Mesenchymal stem cell (in vitro differentiated cells and primary cell): ENCODE measurements at regions not wholly inside any gene's neighbourhood (a gene's known extent, or its start where the extent isn't known, plus 50 kb on each side); places are given as distances from the start of the nearest gene placed in this dataset.

Experiments used
- DNase-seq: peaks from one replicate; pipeline ENCODE4 v3.0.0-alpha.2; 2013
- H2AFZ ChIP-seq: one replicate; pipeline ENCODE4 v1.6.1; 2013; ENCODE audit warnings: low read depth, mild to moderate bottlenecking, control low read depth, inconsistent platforms, low read length, moderate library complexity
- H2AK5ac ChIP-seq: 2 replicates; pipeline ENCODE4 v1.6.1; 2013; ENCODE audit warnings: low read length, moderate library complexity, mild to moderate bottlenecking, inconsistent platforms; ENCODE audit not compliant: severe bottlenecking
- H2BK120ac ChIP-seq: one replicate; pipeline ENCODE4 v1.6.1; 2013; ENCODE audit warnings: low read depth, mild to moderate bottlenecking, inconsistent platforms, low read length, moderate library complexity
- H2BK12ac ChIP-seq, 2 experiments: one replicate each; pipeline ENCODE4 v1.6.1; 2013; ENCODE audit warnings: inconsistent platforms in 2 of 2, low read length in 2 of 2, mild to moderate bottlenecking in 2 of 2, moderate library complexity in 2 of 2, control low read depth in 1 of 2
- H2BK15ac ChIP-seq: one replicate; pipeline ENCODE4 v1.6.1; 2013; ENCODE audit warnings: mild to moderate bottlenecking, low read depth, inconsistent platforms; ENCODE audit not compliant: poor library complexity, severe bottlenecking
- H2BK5ac ChIP-seq: 2 replicates; pipeline ENCODE4 v1.6.1; 2013; ENCODE audit warnings: low read depth, mild to moderate bottlenecking, low read length, control low read depth, inconsistent platforms; ENCODE audit not compliant: poor library complexity, severe bottlenecking
- H3K14ac ChIP-seq, 2 experiments: one replicate each; pipeline ENCODE4 v1.6.1; 2013; ENCODE audit warnings: inconsistent platforms in 2 of 2, low read length in 2 of 2, control low read depth in 1 of 2, mild to moderate bottlenecking in 1 of 2, moderate library complexity in 1 of 2
- H3K18ac ChIP-seq, 2 experiments: one replicate each; pipeline ENCODE4 v1.6.1; 2013; ENCODE audit warnings: inconsistent platforms in 2 of 2, low read length in 2 of 2, control low read depth in 1 of 2, low read depth in 1 of 2, mild to moderate bottlenecking in 1 of 2
- H3K23ac ChIP-seq, 2 experiments: one replicate each; pipeline ENCODE4 v1.6.1; 2013; ENCODE audit warnings: inconsistent platforms in 2 of 2, low read length in 2 of 2, mild to moderate bottlenecking in 2 of 2, moderate library complexity in 2 of 2, control low read depth in 1 of 2
- H3K27ac ChIP-seq: 2 replicates; pipeline ENCODE4 v1.5.1; 2013; ENCODE audit warnings: mild to moderate bottlenecking, moderate library complexity, low read length, control low read depth, inconsistent platforms; ENCODE audit not compliant: poor library complexity, severe bottlenecking
- H3K27me3 ChIP-seq, 2 experiments: 2 replicates each; pipeline versions ENCODE4 v1.6.1 to v1.7.0; 2013; ENCODE audit warnings: low read length in 2 of 2, mild to moderate bottlenecking in 2 of 2, moderate library complexity in 2 of 2, control low read depth in 1 of 2, inconsistent platforms in 1 of 2; ENCODE audit not compliant: control insufficient read depth in 1 of 2, insufficient read depth in 1 of 2
- H3K36me3 ChIP-seq, 2 experiments: 2 replicates each; pipeline versions ENCODE4 v1.6.1 to v1.7.0; 2013; ENCODE audit warnings: low read length in 2 of 2, control low read depth in 1 of 2, inconsistent platforms in 1 of 2, low read depth in 1 of 2, mild to moderate bottlenecking in 1 of 2; ENCODE audit not compliant: insufficient read depth in 2 of 2, control insufficient read depth in 1 of 2
- H3K4ac ChIP-seq, 2 experiments: one replicate each; pipeline ENCODE4 v1.6.1; 2013; ENCODE audit warnings: inconsistent platforms in 2 of 2, low read length in 2 of 2, mild to moderate bottlenecking in 2 of 2, moderate library complexity in 2 of 2, control low read depth in 1 of 2, low read depth in 1 of 2
- H3K4me1 ChIP-seq: 2 replicates; pipeline ENCODE4 v1.6.1; 2013; ENCODE audit warnings: low read depth, low read length, control low read depth; ENCODE audit not compliant: control insufficient read depth, insufficient read depth
- H3K4me2 ChIP-seq: 2 replicates; pipeline ENCODE4 v1.6.1; 2013; ENCODE audit warnings: low read length, mild to moderate bottlenecking, inconsistent platforms; ENCODE audit not compliant: poor library complexity, severe bottlenecking
- H3K4me3 ChIP-seq, 2 experiments: 2 replicates each; pipeline versions ENCODE4 v1.5.1 to v1.7.0; 2013; ENCODE audit warnings: low read length in 2 of 2, mild to moderate bottlenecking in 2 of 2, control low read depth in 1 of 2, low read depth in 1 of 2; ENCODE audit not compliant: insufficient read depth in 1 of 2
- H3K79me1 ChIP-seq: replicated peaks from 2 replicates; pipeline ENCODE4 v1.6.1; 2013; ENCODE audit warnings: mild to moderate bottlenecking, control low read depth, low read length, inconsistent platforms; ENCODE audit not compliant: poor library complexity, severe bottlenecking
- H3K9ac ChIP-seq: 2 replicates; pipeline ENCODE4 v1.7.0; 2013; ENCODE audit warnings: mild to moderate bottlenecking, low read length, moderate library complexity
- H3K9me3 ChIP-seq: 2 replicates; pipeline ENCODE4 v1.7.0; 2013; ENCODE audit warnings: mild to moderate bottlenecking, low read length; ENCODE audit not compliant: control insufficient read depth
- H4K8ac ChIP-seq: one replicate; pipeline ENCODE4 v1.6.1; 2013; ENCODE audit warnings: inconsistent platforms, mild to moderate bottlenecking, low read length, moderate library complexity
- H4K91ac ChIP-seq: one replicate; pipeline ENCODE4 v1.6.1; 2013; ENCODE audit warnings: mild to moderate bottlenecking, low read length, inconsistent platforms
- WGBS: methylation state at CpG from one replicate; pipeline ENCODE4 v1.1.7; 2013; ENCODE audit warnings: mixed read lengths; 5-methylcytosine and 5-hydroxymethylcytosine counted together

GRCh38 chr1:68808351-68808750 lies 311.5 kb upstream of the DEPDC1 start:
- H3K18ac ChIP-seq = no peak overlapping the region
- 23% methylated on average over 1 of the region's 1 CpG for WGBS

GRCh38 chr1:68811806-68812205 lies 314.9 kb upstream of the DEPDC1 start:
- Histone ChIP-seq H3K4me2 (no peak overlapping the region), H3K23ac (no peak overlapping the region), H3K36me3 (no peaks in the 10 kb centered on the region), H3K14ac (no peak overlapping the region), H2AFZ (no peak overlapping the region), H3K4ac (no peak overlapping the region), H2BK5ac (no peak overlapping the region), H3K79me1 (no peaks in the 10 kb centered on the region), H3K9me3 (no peaks in the 10 kb centered on the region), H4K8ac (no peak overlapping the region), H3K27me3 (no peaks in the 10 kb centered on the region), H2AK5ac (no peak overlapping the region), H4K91ac (no peak overlapping the region), H3K4me1 (no peaks in the 10 kb centered on the region), H3K9ac (no peak overlapping the region), H3K4me3 (no peak overlapping the region), H3K27ac (no peak overlapping the region), H2BK120ac (no peak overlapping the region), H2BK15ac (no peak overlapping the region), H3K18ac (no peak overlapping the region), H2BK12ac (no peak overlapping the region)
- DNase-seq = no peak
- 76% methylated on average over 4 of the region's 5 CpGs for WGBS

More at GRCh38 chr1:68808351-68808750, 311.5 kb upstream of the DEPDC1 start:
- H4K91ac ChIP-seq = no peak overlapping the region
- H3K4me1 ChIP-seq = no peaks in the 10 kb centered on the region
- H2BK15ac ChIP-seq = no peak overlapping the region
- no peak overlapping the region for H3K27ac ChIP-seq
- H2BK120ac ChIP-seq = no peak overlapping the region
- H3K27me3 ChIP-seq = no peaks in the 10 kb centered on the region
- H2BK12ac ChIP-seq = no peak overlapping the region
- DNase-seq = peak; percentile 37
- H2AK5ac ChIP-seq = no peak overlapping the region
- no peaks in the 10 kb centered on the region for H3K79me1 ChIP-seq
- no peaks in the 10 kb centered on the region for H3K36me3 ChIP-seq
- H3K4me3 ChIP-seq = no peak overlapping the region
- H2AFZ ChIP-seq = no peak overlapping the region
- H3K4ac ChIP-seq = no peak overlapping the region
- H3K23ac ChIP-seq = no peak overlapping the region
- H3K4me2 ChIP-seq = no peak overlapping the region
- no peak overlapping the region for H4K8ac ChIP-seq
- H2BK5ac ChIP-seq = no peak overlapping the region
- no peak overlapping the region for H3K9ac ChIP-seq
- H3K9me3 ChIP-seq = no peaks in the 10 kb centered on the region
- H3K14ac ChIP-seq = no peak overlapping the region

GRCh38 chr1:68812333-68812732 lies 315.5 kb upstream of the DEPDC1 start:
- DNase-seq = no peak
- 71% methylated on average over 1 of the region's 1 CpG for WGBS
- no peak overlapping the region for H3K4ac ChIP-seq
- H3K4me2 ChIP-seq = no peak overlapping the region
- H3K18ac ChIP-seq = no peak overlapping the region
- no peaks in the 10 kb centered on the region for H3K36me3 ChIP-seq
- no peaks in the 10 kb centered on the region for H3K27me3 ChIP-seq
- no peak overlapping the region for H4K8ac ChIP-seq
- no peak overlapping the region for H2AFZ ChIP-seq
- no peak overlapping the region for H2AK5ac ChIP-seq
- H2BK5ac ChIP-seq = no peak overlapping the region
- no peaks in the 10 kb centered on the region for H3K79me1 ChIP-seq
- no peak overlapping the region for H2BK120ac ChIP-seq
- H3K9me3 ChIP-seq = no peaks in the 10 kb centered on the region
- no peaks in the 10 kb centered on the region for H3K4me1 ChIP-seq
- no peak overlapping the region for H4K91ac ChIP-seq
- H3K27ac ChIP-seq = no peak overlapping the region
- H3K14ac ChIP-seq = no peak overlapping the region
- no peak overlapping the region for H2BK15ac ChIP-seq
- H3K4me3 ChIP-seq = no peak overlapping the region
- no peak overlapping the region for H3K9ac ChIP-seq
- H2BK12ac ChIP-seq = no peak overlapping the region
- H3K23ac ChIP-seq = no peak overlapping the region

- H2BK5ac ChIP-seq = no peak overlapping the region
- H3K23ac ChIP-seq = no peak overlapping the region
- no peaks in the 10 kb centered on the region for H3K9me3 ChIP-seq
- H3K79me1 ChIP-seq = no peaks in the 10 kb centered on the region
- H2BK15ac ChIP-seq = no peak overlapping the region
- H2AFZ ChIP-seq = no peak overlapping the region
- no peak overlapping the region for H3K4me3 ChIP-seq
- no peaks in the 10 kb centered on the region for H3K36me3 ChIP-seq
- no peak overlapping the region for H2BK120ac ChIP-seq
- H3K9ac ChIP-seq = no peak overlapping the region
- no peak overlapping the region for H3K4ac ChIP-seq
- H2AK5ac ChIP-seq = no peak overlapping the region
- no peaks in the 10 kb centered on the region for H3K4me1 ChIP-seq
- no peak overlapping the region for H3K4me2 ChIP-seq
- WGBS = 88% methylated on average over 2 of the region's 2 CpGs
- no peak overlapping the region for H4K8ac ChIP-seq
- H3K27ac ChIP-seq = no peak overlapping the region
- H3K18ac ChIP-seq = no peak overlapping the region
- H3K27me3 ChIP-seq = no peaks in the 10 kb centered on the region
- H3K14ac ChIP-seq = no peak overlapping the region
- no peak overlapping the region for H2BK12ac ChIP-seq
- no peak overlapping the region for H4K91ac ChIP-seq
- DNase-seq = no peak
Observed at GRCh38 chr1:68814067-68814466, 317.2 kb upstream of the DEPDC1 start.
